HG02678 (cell line): ENCODE measurements at regions not wholly inside any gene's neighbourhood (a gene's known extent, or its start where the extent isn't known, plus 50 kb on each side); places are given as distances from the start of the nearest gene placed in this dataset.
"Not testable (repeated sequence)": the region's sequence is repeated elsewhere in the genome, so short reads cannot be mapped to it uniquely, and the experiment has no call there.

Experiments
- ATAC-seq: cut with Tn5 transposase; IDR thresholded peaks from one replicate; pipeline ENCODE4 v1.9.1; 2021; ENCODE audit warnings: mild to moderate bottlenecking, moderate library complexity; ENCODE audit not compliant: unreplicated experiment

DNA sequence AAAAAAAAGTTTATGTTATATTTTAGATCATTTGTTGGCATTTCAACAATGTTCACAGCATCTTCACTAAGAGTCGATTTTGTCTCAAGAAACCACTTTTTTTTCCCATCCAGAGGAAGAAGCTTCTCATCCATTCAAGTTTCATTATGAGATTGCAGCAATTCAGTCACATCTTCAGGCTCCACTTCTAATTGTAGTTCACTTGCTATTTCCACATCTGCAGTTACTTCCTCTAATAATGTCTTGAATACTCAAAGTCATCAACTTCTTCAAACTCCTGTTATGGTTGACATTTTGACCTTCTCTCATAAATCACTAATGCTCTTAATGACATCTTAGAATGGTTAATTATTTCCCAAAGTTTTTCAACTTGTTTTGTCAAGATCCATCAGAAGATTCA lies 61.3 kb upstream of the CHORDC1 start:
- ATAC-seq, result no peak

- ATAC-seq, result not testable (repeated sequence)
These were observed 59.8 kb upstream of the CHORDC1 start for GRCh38 chr11:90282551-90283071.

DNA sequence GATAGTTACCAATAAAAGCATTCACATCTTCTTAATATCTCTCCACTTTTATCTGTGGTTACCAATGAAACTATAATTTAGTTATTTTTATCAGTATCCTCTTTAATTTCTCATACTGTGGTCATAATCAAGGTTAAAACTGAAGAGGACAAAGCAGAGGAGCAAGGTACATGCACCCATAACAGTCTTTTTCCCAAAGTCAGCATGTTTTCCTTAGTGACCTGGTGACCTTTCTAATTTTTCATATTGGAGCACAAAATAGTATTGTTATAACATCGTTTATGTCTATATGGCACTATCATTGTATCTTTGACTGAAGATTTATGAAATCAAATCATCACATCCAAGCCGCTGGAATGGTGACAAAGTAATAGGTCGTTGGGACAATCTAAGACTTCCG lies 51.5 kb upstream of the CHORDC1 start:
- ATAC-seq, result no peak
